ENCODE measurements at regions not wholly inside any gene's neighbourhood (a gene's known extent, or its start where the extent isn't known, plus 50 kb on each side); places are given as distances from the start of the nearest gene placed in this dataset.

DNA sequence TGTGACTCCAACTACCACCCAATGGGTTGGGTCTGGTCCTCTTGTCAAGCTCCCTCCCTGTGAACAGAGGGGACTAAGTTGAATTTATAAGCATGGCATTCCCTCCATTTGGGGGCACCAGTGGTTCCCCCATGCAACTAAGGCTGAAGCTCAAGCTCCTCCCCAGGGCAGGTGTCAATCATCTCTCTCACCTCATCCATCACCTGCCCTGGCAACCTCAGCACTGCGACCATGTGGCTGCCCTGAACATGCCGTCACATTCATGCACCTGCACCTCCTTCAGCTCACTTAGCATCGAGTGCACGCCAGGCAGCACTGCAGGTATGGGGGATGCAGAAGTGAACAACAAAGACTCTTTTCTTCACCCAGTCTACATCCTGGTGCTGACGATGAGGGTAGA lies 799.3 kb downstream of the TBC1D22A start:
- Histone ChIP-seq H2AFZ (ENCODE audit: low read length) (no peak overlapping the region), H4K91ac (ENCODE audit: low read depth, low read length, poor library complexity) (no peak overlapping the region), H3K14ac (ENCODE audit: low read length) (no peak overlapping the region), H3K4me1 (ENCODE audit: control insufficient read depth in 2 of 2, insufficient read depth in 1 of 2, low read depth in 1 of 2, low read length in 2 of 2) (no peaks in the 10 kb centered on the region), H3K23ac (ENCODE audit: low read depth, low read length, poor library complexity) (no peak overlapping the region), H2BK5ac (ENCODE audit: low read length) (peak overlapping the region; percentile 1), H2BK15ac (ENCODE audit: low read length) (no peak overlapping the region), H3K4me2 (ENCODE audit: insufficient read depth, low read length, poor library complexity, severe bottlenecking) (no peak overlapping the region), H3K27ac (replicated peaks; ENCODE audit: low read length) (no peak overlapping the region), H3K9me3 (replicated peaks in 1 of 2; ENCODE audit: control insufficient read depth in 2 of 2, insufficient read depth in 1 of 2, low read depth in 1 of 2, low read length in 2 of 2) (peaks cover 0 to 64% of the 10 kb centered on the region in 2 donors), H4K8ac (ENCODE audit: low read depth, low read length) (no peak overlapping the region), H3K18ac (ENCODE audit: low read length) (no peak overlapping the region), H3K4ac (ENCODE audit: low read length) (no peak overlapping the region), H3K9ac (ENCODE audit: low read depth, low read length, poor library complexity) (no peak overlapping the region), H2BK12ac (ENCODE audit: low read length) (no peak overlapping the region), H3K4me3 (ENCODE audit: low read length in 2 of 2) (no peak overlapping the region), H3K79me1 (ENCODE audit: low read depth, low read length) (peaks cover 2% of the 10 kb centered on the region), H2AK5ac (ENCODE audit: low read depth, low read length) (no peak overlapping the region), H3K27me3 (ENCODE audit: control insufficient read depth in 3 of 3, insufficient read depth in 3 of 3, low read depth in 1 of 3, low read length in 3 of 3) (peaks cover 0 to 3% (median 2%) of the 10 kb centered on the region in 3 experiments), H2BK120ac (ENCODE audit: low read depth, low read length) (no peak overlapping the region), H3K36me3 (replicated peaks in 1 of 2; ENCODE audit: control insufficient read depth in 2 of 2, insufficient read depth in 2 of 2, low read length in 2 of 2) (no peaks in the 10 kb centered on the region)
- no peak for DNase-seq (ENCODE audit: low spot score)
- no CpG with 5 or more reads among the region's 5 CpGs for WGBS, 2 donors (ENCODE audit: extremely low coverage in 2 of 2, insufficient read length in 2 of 2, insufficient replicate concordance in 1 of 2)

DNA sequence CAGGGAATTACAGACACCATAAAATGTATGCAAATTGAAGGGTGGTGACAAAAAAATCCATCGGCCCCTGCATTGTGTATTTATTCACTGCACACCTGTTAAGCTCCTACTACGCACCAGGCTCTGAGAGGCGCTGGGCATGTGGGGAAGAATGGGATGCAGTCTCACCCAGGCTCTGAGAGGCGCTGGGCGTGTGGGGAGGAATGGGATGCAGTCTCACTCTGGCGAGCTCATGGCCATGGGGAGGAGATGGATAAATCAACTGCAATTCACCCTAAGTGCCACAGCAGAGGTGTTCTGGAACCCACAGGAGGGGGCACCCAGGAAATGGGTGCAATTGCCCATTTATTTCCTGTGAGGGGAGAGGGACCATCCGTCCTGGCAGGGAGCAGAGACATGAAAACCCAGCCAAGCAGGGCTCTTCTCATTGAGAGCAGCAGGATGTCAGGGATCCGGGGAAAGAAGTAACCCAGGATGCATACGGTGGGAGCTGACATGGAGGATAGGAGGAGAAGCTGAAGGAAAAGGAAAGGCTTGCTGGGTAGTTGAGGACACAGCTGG lies 798.7 kb downstream of the TBC1D22A start:
- no peak overlapping the region for H3K4me2 ChIP-seq (ENCODE audit: insufficient read depth, low read length, poor library complexity, severe bottlenecking)
- H3K4me1 ChIP-seq (ENCODE audit: control insufficient read depth in 2 of 2, insufficient read depth in 1 of 2, low read depth in 1 of 2, low read length in 2 of 2), result no peaks in the 10 kb centered on the region
- H3K79me1 ChIP-seq (ENCODE audit: low read depth, low read length), result peaks cover 2% of the 10 kb centered on the region
- no peaks in the 10 kb centered on the region for H3K36me3 ChIP-seq (replicated peaks in 1 of 2; ENCODE audit: control insufficient read depth in 2 of 2, insufficient read depth in 2 of 2, low read length in 2 of 2)
- H2BK5ac ChIP-seq (ENCODE audit: low read length), result peak overlapping the region; percentile 1
- no peak overlapping the region for H2BK15ac ChIP-seq (ENCODE audit: low read length)
- H3K23ac ChIP-seq (ENCODE audit: low read depth, low read length, poor library complexity), result no peak overlapping the region
- DNase-seq (ENCODE audit: low spot score), result no peak
- no peak overlapping the region for H2AFZ ChIP-seq (ENCODE audit: low read length)
- peaks cover 0 to 62% of the 10 kb centered on the region in 2 donors for H3K9me3 ChIP-seq (replicated peaks in 1 of 2; ENCODE audit: control insufficient read depth in 2 of 2, insufficient read depth in 1 of 2, low read depth in 1 of 2, low read length in 2 of 2)
- no peak overlapping the region for H3K9ac ChIP-seq (ENCODE audit: low read depth, low read length, poor library complexity)
- no peak overlapping the region for H4K8ac ChIP-seq (ENCODE audit: low read depth, low read length)
- no peak overlapping the region for H2AK5ac ChIP-seq (ENCODE audit: low read depth, low read length)
- no peak overlapping the region for H3K14ac ChIP-seq (ENCODE audit: low read length)
- no peak overlapping the region for H2BK12ac ChIP-seq (ENCODE audit: low read length)
- H3K18ac ChIP-seq (ENCODE audit: low read length), result no peak overlapping the region
- H3K27me3 ChIP-seq (ENCODE audit: control insufficient read depth in 3 of 3, insufficient read depth in 3 of 3, low read depth in 1 of 3, low read length in 3 of 3), result peaks cover 0 to 3% (median 2%) of the 10 kb centered on the region in 3 experiments
- H3K27ac ChIP-seq (replicated peaks; ENCODE audit: low read length), result no peak overlapping the region
- no peak overlapping the region for H4K91ac ChIP-seq (ENCODE audit: low read depth, low read length, poor library complexity)
- WGBS, 2 donors (ENCODE audit: extremely low coverage in 2 of 2, insufficient read length in 2 of 2, insufficient replicate concordance in 1 of 2), result no CpG with 5 or more reads among the region's 9 CpGs
- H3K4ac ChIP-seq (ENCODE audit: low read length), result no peak overlapping the region
- peak overlapping the region in 1 of 2 donors; percentile 25 for H3K4me3 ChIP-seq (ENCODE audit: low read length in 2 of 2)
- no peak overlapping the region for H2BK120ac ChIP-seq (ENCODE audit: low read depth, low read length)

GRCh38 chr22:47558828-47559700 lies 796.6 kb downstream of the TBC1D22A start:
- WGBS, 2 donors (ENCODE audit: extremely low coverage in 2 of 2, insufficient read length in 2 of 2, insufficient replicate concordance in 1 of 2), result no CpG with 5 or more reads among the region's 16 CpGs
- H4K8ac ChIP-seq (ENCODE audit: low read depth, low read length), result no peak overlapping the region

GRCh38 chr22:47556473-47556872 lies 794.0 kb downstream of the TBC1D22A start:
- H3K27me3 ChIP-seq (ENCODE audit: control insufficient read depth in 3 of 3, insufficient read depth in 3 of 3, low read depth in 1 of 3, low read length in 3 of 3), result peaks cover 0 to 3% (median 2%) of the 10 kb centered on the region in 3 experiments
- H3K14ac ChIP-seq (ENCODE audit: low read length), result no peak overlapping the region
- H2BK15ac ChIP-seq (ENCODE audit: low read length), result no peak overlapping the region
- H4K8ac ChIP-seq (ENCODE audit: low read depth, low read length), result no peak overlapping the region
- H3K36me3 ChIP-seq (replicated peaks in 1 of 2; ENCODE audit: control insufficient read depth in 2 of 2, insufficient read depth in 2 of 2, low read length in 2 of 2), result no peaks in the 10 kb centered on the region
- no peak overlapping the region for H4K91ac ChIP-seq (ENCODE audit: low read depth, low read length, poor library complexity)
- no peak for DNase-seq (ENCODE audit: low spot score)
- no peak overlapping the region for H2BK12ac ChIP-seq (ENCODE audit: low read length)
- H2AFZ ChIP-seq (ENCODE audit: low read length), result no peak overlapping the region
- no peak overlapping the region for H2BK5ac ChIP-seq (ENCODE audit: low read length)
- H2AK5ac ChIP-seq (ENCODE audit: low read depth, low read length), result no peak overlapping the region
- H2BK120ac ChIP-seq (ENCODE audit: low read depth, low read length), result no peak overlapping the region
- H3K4ac ChIP-seq (ENCODE audit: low read length), result no peak overlapping the region
- H3K23ac ChIP-seq (ENCODE audit: low read depth, low read length, poor library complexity), result no peak overlapping the region
- peaks cover 0 to 40% of the 10 kb centered on the region in 2 donors for H3K9me3 ChIP-seq (replicated peaks in 1 of 2; ENCODE audit: control insufficient read depth in 2 of 2, insufficient read depth in 1 of 2, low read depth in 1 of 2, low read length in 2 of 2)
- H3K9ac ChIP-seq (ENCODE audit: low read depth, low read length, poor library complexity), result no peak overlapping the region
- H3K4me3 ChIP-seq (ENCODE audit: low read length in 2 of 2), result no peak overlapping the region
- no CpG with 5 or more reads among the region's 8 CpGs for WGBS, 2 donors (ENCODE audit: extremely low coverage in 2 of 2, insufficient read length in 2 of 2, insufficient replicate concordance in 1 of 2)
- H3K27ac ChIP-seq (replicated peaks; ENCODE audit: low read length), result no peak overlapping the region
- H3K4me2 ChIP-seq (ENCODE audit: insufficient read depth, low read length, poor library complexity, severe bottlenecking), result no peak overlapping the region
- H3K18ac ChIP-seq (ENCODE audit: low read length), result no peak overlapping the region
- no peaks in the 10 kb centered on the region for H3K79me1 ChIP-seq (ENCODE audit: low read depth, low read length)
- no peaks in the 10 kb centered on the region for H3K4me1 ChIP-seq (ENCODE audit: control insufficient read depth in 2 of 2, insufficient read depth in 1 of 2, low read depth in 1 of 2, low read length in 2 of 2)

More at GRCh38 chr22:47558828-47559700, 796.6 kb downstream of the TBC1D22A start:
- Histone ChIP-seq H3K4me1 (ENCODE audit: control insufficient read depth in 2 of 2, insufficient read depth in 1 of 2, low read depth in 1 of 2, low read length in 2 of 2) (no peaks in the 10 kb centered on the region), H3K27ac (replicated peaks; ENCODE audit: low read length) (no peak overlapping the region), H3K14ac (ENCODE audit: low read length) (peak overlapping the region; percentile 38), H3K27me3 (ENCODE audit: control insufficient read depth in 3 of 3, insufficient read depth in 3 of 3, low read depth in 1 of 3, low read length in 3 of 3) (peaks cover 0 to 3% (median 2%) of the 10 kb centered on the region in 3 experiments), H2AFZ (ENCODE audit: low read length) (no peak overlapping the region), H3K23ac (ENCODE audit: low read depth, low read length, poor library complexity) (peak overlapping the region; percentile 55), H3K9ac (ENCODE audit: low read depth, low read length, poor library complexity) (no peak overlapping the region), H2BK12ac (ENCODE audit: low read length) (no peak overlapping the region), H2BK120ac (ENCODE audit: low read depth, low read length) (no peak overlapping the region), H3K4ac (ENCODE audit: low read length) (no peak overlapping the region), H2BK15ac (ENCODE audit: low read length) (no peak overlapping the region), H2BK5ac (ENCODE audit: low read length) (no peak overlapping the region), H3K36me3 (replicated peaks in 1 of 2; ENCODE audit: control insufficient read depth in 2 of 2, insufficient read depth in 2 of 2, low read length in 2 of 2) (no peaks in the 10 kb centered on the region), H3K79me1 (ENCODE audit: low read depth, low read length) (peaks cover 2% of the 10 kb centered on the region), H2AK5ac (ENCODE audit: low read depth, low read length) (no peak overlapping the region), H3K9me3 (replicated peaks in 1 of 2; ENCODE audit: control insufficient read depth in 2 of 2, insufficient read depth in 1 of 2, low read depth in 1 of 2, low read length in 2 of 2) (peaks cover 0 to 45% of the 10 kb centered on the region in 2 donors), H3K4me3 (ENCODE audit: low read length in 2 of 2) (no peak overlapping the region), H3K4me2 (ENCODE audit: insufficient read depth, low read length, poor library complexity, severe bottlenecking) (no peak overlapping the region), H4K91ac (ENCODE audit: low read depth, low read length, poor library complexity) (no peak overlapping the region), H3K18ac (ENCODE audit: low read length) (no peak overlapping the region)
- DNase-seq (ENCODE audit: low spot score), result no peak
